GM18508 (cell line): ENCODE measurements at regions not wholly inside any gene's neighbourhood (a gene's known extent, or its start where the extent isn't known, plus 50 kb on each side); places are given as distances from the start of the nearest gene placed in this dataset.

ENCODE experiments used
- ATAC-seq: cut with Tn5 transposase; IDR thresholded peaks from one replicate; pipeline ENCODE4 v1.9.1; 2021; ENCODE audit warnings: moderate number of reproducible peaks; ENCODE audit not compliant: insufficient read depth, unreplicated experiment

- ATAC-seq: no peak
Observed at GRCh38 chr20:57892471-57892870, 182.7 kb upstream of the PMEPA1 start.

- no peak for ATAC-seq
Observed at GRCh38 chr20:57891014-57891413, 181.2 kb upstream of the PMEPA1 start.

- no peak for ATAC-seq
Observed at GRCh38 chr20:57890202-57890800, 180.5 kb upstream of the PMEPA1 start.

- no peak for ATAC-seq
Observed at GRCh38 chr20:57888591-57888990, 178.8 kb upstream of the PMEPA1 start.

- ATAC-seq: no peak
Observed at GRCh38 chr20:57884956-57885355, 175.1 kb upstream of the PMEPA1 start.

GRCh38 chr20:57883761-57884160 is 173.9 kb upstream of the PMEPA1 start:
- ATAC-seq: no peak

- no peak for ATAC-seq
Observed at GRCh38 chr20:57883224-57883623, 173.4 kb upstream of the PMEPA1 start.

- ATAC-seq: no peak
Observed at GRCh38 chr20:57882451-57883161, 172.8 kb upstream of the PMEPA1 start.

GRCh38 chr20:57881466-57882385 is 171.9 kb upstream of the PMEPA1 start:
- no peak for ATAC-seq

GRCh38 chr20:57880571-57880892 is 170.7 kb upstream of the PMEPA1 start:
- no peak for ATAC-seq

GRCh38 chr20:57879779-57880570 is 170.2 kb upstream of the PMEPA1 start:
- no peak for ATAC-seq

GRCh38 chr20:57879437-57879778 is 169.6 kb upstream of the PMEPA1 start:
- ATAC-seq: no peak

GRCh38 chr20:57878786-57879424 is 169.1 kb upstream of the PMEPA1 start:
- ATAC-seq: no peak

- no peak for ATAC-seq
Observed at GRCh38 chr20:57877995-57878394, 168.2 kb upstream of the PMEPA1 start.

GRCh38 chr20:57877131-57877824 is 167.5 kb upstream of the PMEPA1 start:
- no peak for ATAC-seq

GRCh38 chr20:57876163-57876562 is 166.3 kb upstream of the PMEPA1 start:
- ATAC-seq: no peak

GRCh38 chr20:57874141-57874540 is 164.3 kb upstream of the PMEPA1 start:
- no peak for ATAC-seq

- no peak for ATAC-seq
Observed at GRCh38 chr20:57872816-57873409, 163.1 kb upstream of the PMEPA1 start.

- ATAC-seq: no peak
Observed at GRCh38 chr20:57871237-57871632, 161.4 kb upstream of the PMEPA1 start.
